ENCODE measurements at regions not wholly inside any gene's neighbourhood (a gene's known extent, or its start where the extent isn't known, plus 50 kb on each side); places are given as distances from the start of the nearest gene placed in this dataset.

DNA sequence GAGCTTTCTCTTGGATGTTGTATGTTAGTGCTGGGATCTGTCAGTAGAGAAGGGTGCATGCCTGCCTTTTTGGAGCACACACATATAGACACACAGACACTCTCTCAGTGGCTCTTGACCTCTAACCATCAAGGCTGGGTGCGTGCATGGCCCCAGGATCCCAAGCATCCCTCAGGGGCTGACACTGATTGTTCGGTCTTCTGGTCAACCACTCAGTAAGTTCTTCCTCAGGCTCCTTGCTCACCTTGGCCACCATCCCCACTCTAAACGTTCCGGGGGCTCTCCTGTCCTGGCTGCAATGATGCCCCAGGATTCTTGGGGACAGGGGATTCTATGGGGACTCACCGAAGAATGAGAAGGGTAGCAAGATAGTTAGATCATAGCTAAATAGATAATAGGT lies 179.6 kb downstream of the SHOX start:
- TF ChIP-seq, protein P1, sequence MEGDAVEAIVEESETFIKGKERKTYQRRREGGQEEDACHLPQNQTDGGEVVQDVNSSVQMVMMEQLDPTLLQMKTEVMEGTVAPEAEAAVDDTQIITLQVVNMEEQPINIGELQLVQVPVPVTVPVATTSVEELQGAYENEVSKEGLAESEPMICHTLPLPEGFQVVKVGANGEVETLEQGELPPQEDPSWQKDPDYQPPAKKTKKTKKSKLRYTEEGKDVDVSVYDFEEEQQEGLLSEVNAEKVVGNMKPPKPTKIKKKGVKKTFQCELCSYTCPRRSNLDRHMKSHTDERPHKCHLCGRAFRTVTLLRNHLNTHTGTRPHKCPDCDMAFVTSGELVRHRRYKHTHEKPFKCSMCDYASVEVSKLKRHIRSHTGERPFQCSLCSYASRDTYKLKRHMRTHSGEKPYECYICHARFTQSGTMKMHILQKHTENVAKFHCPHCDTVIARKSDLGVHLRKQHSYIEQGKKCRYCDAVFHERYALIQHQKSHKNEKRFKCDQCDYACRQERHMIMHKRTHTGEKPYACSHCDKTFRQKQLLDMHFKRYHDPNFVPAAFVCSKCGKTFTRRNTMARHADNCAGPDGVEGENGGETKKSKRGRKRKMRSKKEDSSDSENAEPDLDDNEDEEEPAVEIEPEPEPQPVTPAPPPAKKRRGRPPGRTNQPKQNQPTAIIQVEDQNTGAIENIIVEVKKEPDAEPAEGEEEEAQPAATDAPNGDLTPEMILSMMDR (conservative IDR thresholded peaks at IDR 0.05; ENCODE audit: low read depth, low read length) = no peak
- TF ChIP-seq EZH2 (IDR thresholded peaks at IDR 0.05; ENCODE audit: low read length, unreplicated experiment) = no peak

Measured in PC-3 (cell line).